HG03432 (cell line): ENCODE measurements at regions not wholly inside any gene's neighbourhood (a gene's known extent, or its start where the extent isn't known, plus 50 kb on each side); places are given as distances from the start of the nearest gene placed in this dataset.

Experiments
- ATAC-seq: cut with Tn5 transposase; IDR thresholded peaks from one replicate; pipeline ENCODE4 v1.9.1; 2021; ENCODE audit warnings: mild to moderate bottlenecking, moderate library complexity; ENCODE audit not compliant: unreplicated experiment

- no peak for ATAC-seq
Observed at GRCh38 chr12:20213723-20214625, 154.4 kb upstream of the PDE3A start.

DNA sequence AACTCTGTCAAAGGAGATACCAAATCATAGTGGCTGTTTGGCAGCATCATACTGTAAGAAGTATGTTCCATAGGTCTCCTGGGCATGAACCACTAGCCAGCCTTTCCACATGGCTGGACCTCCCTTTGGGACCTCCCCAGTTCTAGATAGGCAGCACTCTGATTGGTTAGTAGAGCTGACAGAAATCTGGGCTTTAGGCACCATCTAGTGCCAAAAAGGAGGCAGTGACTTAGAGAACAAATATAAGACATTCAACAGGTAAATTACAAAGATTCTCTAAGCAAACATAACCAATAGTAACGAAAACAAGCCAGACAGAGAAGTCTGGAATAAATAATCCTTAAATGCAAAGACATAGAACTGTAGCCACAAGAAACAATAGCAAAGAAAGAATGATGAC, 148.0 kb upstream of the PDE3A start:
- peak; percentile 50 for ATAC-seq

DNA sequence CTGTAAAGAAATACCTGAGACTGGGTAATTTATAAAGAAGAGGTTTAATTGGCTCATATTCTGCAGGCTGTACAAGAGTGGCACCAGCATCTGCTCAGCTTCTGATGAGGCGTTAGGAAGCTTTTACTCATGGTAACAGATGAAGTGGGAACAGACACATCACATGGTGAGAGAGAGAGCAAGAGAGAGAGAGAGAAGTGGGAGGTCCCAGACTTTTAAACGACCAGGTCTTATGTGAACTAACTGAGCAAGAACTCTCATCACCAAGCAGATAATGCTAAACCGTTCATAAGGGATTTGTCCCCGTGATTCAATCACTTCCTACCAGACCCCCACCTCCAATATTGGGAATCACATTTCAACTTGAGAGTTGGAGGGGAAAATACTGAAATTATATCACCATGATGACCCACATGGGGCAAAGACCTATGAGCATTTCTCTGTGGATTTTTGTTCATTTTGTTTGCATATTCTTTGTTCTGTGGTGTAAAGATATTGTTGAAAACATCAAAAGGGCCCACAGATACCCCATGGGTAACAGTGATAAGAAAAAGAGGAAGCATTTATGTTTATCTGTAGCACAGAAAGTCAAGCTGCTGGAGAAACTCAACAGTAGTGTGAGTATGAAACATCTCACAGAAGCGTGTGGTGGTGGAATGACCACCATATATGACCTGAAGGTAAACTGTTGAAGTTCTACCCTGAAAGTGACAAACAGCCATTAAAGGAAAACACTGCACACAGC, 135.2 kb upstream of the PDE3A start:
- no peak for ATAC-seq

DNA sequence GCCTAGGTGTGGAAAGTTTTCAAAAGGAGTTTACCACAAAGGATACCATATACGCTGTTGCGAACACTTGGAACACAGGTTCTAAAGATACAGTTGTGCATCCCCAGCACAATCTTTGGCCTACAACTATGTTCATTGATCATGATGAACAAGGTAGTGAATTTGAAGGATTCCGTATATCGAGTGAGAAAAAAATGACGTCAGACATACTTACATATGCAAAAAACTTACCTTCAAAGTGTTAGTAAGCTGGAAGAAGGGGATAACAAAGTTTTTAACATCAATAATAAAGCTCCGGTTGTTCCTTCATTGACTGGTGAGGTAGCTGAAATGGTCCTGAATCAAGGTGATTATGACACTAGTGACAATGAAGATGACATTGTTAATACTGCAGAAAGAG, 133.9 kb upstream of the PDE3A start:
- ATAC-seq: no peak

- no peak for ATAC-seq
Observed at GRCh38 chr12:20237091-20237490, 131.2 kb upstream of the PDE3A start.

GRCh38 chr12:20245491-20245890, 122.8 kb upstream of the PDE3A start:
- no peak for ATAC-seq

- no peak for ATAC-seq
Observed at GRCh38 chr12:20248646-20249045, 119.7 kb upstream of the PDE3A start.

GRCh38 chr12:20250761-20251160, 117.6 kb upstream of the PDE3A start:
- ATAC-seq: no peak

- ATAC-seq: no peak
Observed at GRCh38 chr12:20257311-20257710, 111.0 kb upstream of the PDE3A start.

GRCh38 chr12:20259786-20260185, 108.6 kb upstream of the PDE3A start:
- ATAC-seq: no peak

DNA sequence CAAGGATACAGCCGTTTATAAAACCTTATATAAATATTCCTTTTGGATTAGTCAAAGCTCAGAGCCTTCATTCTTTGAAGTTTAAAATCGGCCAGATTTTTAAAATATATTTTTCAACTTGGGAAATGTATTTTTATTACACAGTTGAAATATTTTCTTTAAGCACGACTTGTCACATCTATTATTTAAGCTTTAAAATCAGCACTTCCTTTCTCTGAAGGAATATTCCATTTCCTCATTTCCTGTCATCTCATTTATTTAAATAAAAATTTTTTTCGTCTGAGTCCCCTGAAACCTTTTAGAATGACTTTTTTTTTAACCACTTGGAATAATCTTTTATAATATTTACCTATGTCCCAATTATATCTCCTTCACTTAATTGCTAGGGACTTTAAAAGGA, 107.5 kb upstream of the PDE3A start:
- ATAC-seq: no peak

DNA sequence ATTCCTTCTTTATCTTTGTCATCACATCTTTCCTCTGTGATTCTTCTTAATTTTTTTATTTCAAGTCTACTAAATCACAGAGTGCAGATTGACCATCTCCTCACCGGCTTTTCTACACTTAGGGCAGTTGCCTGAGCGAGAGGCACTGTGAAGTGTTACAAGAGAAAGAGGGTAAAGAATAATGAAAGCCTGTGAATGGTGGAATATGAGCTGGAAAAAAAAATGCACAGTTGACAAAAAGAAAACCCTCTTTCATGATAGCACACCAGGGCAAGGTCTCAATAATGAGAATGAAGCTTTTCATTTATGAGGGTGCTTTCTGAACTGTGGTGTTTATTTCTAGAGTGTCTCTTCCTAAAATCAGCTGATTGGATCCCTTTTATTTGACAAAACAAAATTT, 106.2 kb upstream of the PDE3A start:
- ATAC-seq: no peak

DNA sequence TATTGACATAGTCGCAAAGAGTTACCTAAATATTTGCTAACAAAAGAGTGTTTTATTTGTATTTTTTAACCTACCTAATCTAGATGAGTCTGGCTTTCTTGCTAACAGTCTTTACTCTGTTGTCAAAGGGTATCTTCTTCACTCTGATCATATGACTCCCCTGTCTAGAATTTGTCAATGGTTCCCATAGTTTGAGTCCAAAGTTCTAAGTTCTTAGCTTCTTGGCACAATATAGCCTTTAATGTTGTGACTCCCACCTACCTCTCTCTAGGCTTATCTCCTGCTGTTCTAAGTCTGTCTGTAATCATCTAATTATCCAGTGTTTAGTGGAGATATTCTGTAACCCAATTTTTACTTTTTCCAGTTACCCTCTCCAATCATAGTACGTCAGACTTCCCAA, 104.3 kb upstream of the PDE3A start:
- no peak for ATAC-seq

- ATAC-seq: no peak
Observed at GRCh38 chr12:20264608-20265114, 103.7 kb upstream of the PDE3A start.

DNA sequence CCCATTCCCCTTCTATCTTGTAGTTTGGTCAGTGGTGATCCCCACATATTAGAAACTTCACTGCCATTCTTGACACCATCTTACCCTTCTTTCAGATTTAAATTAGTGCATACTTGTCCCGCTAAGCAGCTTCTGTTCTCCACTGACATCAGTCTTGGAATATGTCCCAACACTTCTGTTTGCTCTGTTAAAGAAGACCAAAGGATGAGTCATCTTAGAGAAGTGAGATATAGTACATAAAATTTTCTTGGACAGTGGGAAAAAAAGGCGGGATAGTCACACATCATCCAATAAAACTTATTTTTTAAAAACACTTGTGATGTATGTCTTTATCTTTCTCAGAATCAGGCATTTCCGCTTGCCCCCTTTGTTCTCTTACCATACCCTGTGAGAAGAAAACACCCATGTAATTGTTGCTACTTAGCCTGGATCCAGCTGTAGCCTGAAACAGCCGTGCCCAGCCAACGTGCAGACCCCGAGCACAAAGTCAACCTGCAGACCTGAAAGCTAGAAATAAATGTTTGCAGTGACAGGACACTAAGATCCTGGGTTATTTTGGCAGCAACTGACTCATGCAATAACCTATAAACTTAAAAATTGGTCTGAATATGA, 100.1 kb upstream of the PDE3A start:
- ATAC-seq: no peak

- ATAC-seq: no peak
Observed at GRCh38 chr12:20268771-20269170, 99.6 kb upstream of the PDE3A start.

- no peak for ATAC-seq
Observed at GRCh38 chr12:20269337-20270067, 98.8 kb upstream of the PDE3A start.

- ATAC-seq: no peak
Observed at GRCh38 chr12:20270557-20270956, 97.8 kb upstream of the PDE3A start.

DNA sequence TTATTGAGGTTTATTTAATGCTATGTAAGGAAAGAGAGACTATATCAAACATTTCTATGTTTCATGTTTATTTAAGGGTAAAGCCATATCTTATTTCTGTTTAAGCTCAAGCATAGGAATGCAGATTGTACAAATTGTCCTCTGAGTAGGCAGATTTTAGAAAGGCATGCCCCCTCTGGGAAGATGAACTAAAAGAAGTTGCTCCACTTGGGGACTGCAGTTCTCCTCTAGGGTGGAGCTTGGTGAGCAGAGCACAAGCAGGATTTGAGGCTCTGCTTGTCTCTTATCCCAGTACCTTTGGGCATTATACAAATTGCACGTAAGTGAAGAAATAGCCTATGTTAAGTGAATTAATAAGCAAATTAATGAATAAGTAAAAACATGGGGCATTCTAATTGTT, 96.2 kb upstream of the PDE3A start:
- ATAC-seq: no peak

GRCh38 chr12:20272801-20273200, 95.5 kb upstream of the PDE3A start:
- ATAC-seq: no peak

DNA sequence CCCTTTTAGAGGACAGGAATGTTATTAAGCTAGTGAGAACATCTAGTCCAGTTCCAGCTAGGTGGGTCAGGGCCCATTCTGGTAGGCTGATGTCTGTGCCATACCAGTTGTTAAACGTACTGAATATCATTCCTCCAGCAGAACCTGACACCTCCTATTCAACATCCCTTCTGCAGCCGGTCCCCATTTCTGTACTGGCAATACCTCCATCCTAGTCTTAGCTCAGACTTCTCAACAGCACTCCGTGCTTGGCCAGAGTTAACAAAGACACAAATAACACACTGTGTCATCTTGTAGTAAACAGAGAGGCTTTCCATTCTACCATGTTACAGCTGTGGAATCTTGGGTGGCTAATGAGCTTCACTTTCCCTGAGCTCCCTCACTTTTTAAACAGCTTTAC, 94.3 kb upstream of the PDE3A start:
- no peak for ATAC-seq
